DMS79 treated with DMSO at 0.1 percent for 48 hours (cell line): ENCODE measurements at regions not wholly inside any gene's neighbourhood (a gene's known extent, or its start where the extent isn't known, plus 50 kb on each side); places are given as distances from the start of the nearest gene placed in this dataset.
"Not testable (repeated sequence)": the region's sequence is repeated elsewhere in the genome, so short reads cannot be mapped to it uniquely, and the experiment has no call there.

Experiments used
- DNase-seq: peaks from one replicate; lab custom pipeline; 2025; lab: John Stamatoyannopoulos, UW

- no peak for DNase-seq
These were observed 147.8 kb downstream of the SEM1 start for GRCh38 chr7:96561892-96562291.

GRCh38 chr7:96558530-96558929 is 151.1 kb downstream of the SEM1 start:
- DNase-seq = no peak

GRCh38 chr7:96558093-96558492 is 151.6 kb downstream of the SEM1 start:
- DNase-seq = no peak

GRCh38 chr7:96557598-96557997 is 152.0 kb downstream of the SEM1 start:
- DNase-seq = not testable (repeated sequence)

- DNase-seq = peak; percentile 90
These were observed 161.0 kb downstream of the SEM1 start for GRCh38 chr7:96548664-96549063.

GRCh38 chr7:96547371-96547811 is 162.3 kb downstream of the SEM1 start:
- peak; percentile 79 for DNase-seq

GRCh38 chr7:96546426-96546825 is 163.2 kb downstream of the SEM1 start:
- DNase-seq = no peak

GRCh38 chr7:96539471-96539870 is 170.2 kb downstream of the SEM1 start:
- DNase-seq = no peak

- DNase-seq = no peak
These were observed 171.0 kb downstream of the SEM1 start for GRCh38 chr7:96538632-96539031.

- no peak for DNase-seq
These were observed 175.4 kb downstream of the SEM1 start for GRCh38 chr7:96534221-96534620.

- DNase-seq = peak; percentile 78
These were observed 177.2 kb downstream of the SEM1 start for GRCh38 chr7:96532428-96532935.

- no peak for DNase-seq
These were observed 178.3 kb downstream of the SEM1 start for GRCh38 chr7:96531331-96531730.

- no peak for DNase-seq
These were observed 178.9 kb downstream of the SEM1 start for GRCh38 chr7:96530786-96531185.

- DNase-seq = no peak
These were observed 182.4 kb downstream of the SEM1 start for GRCh38 chr7:96527133-96527827.

- DNase-seq = no peak
These were observed 183.2 kb downstream of the SEM1 start for GRCh38 chr7:96526496-96526895.

GRCh38 chr7:96521068-96521894 is 188.4 kb downstream of the SEM1 start:
- DNase-seq = no peak

- peak; percentile 14 for DNase-seq
These were observed 186.5 kb upstream of the SLC25A13 start for GRCh38 chr7:96508371-96508770.

- no peak for DNase-seq
These were observed 181.7 kb upstream of the SLC25A13 start for GRCh38 chr7:96503597-96503996.

GRCh38 chr7:96501318-96501717 is 179.4 kb upstream of the SLC25A13 start:
- no peak for DNase-seq

- no peak for DNase-seq
These were observed 177.6 kb upstream of the SLC25A13 start for GRCh38 chr7:96499532-96499931.

GRCh38 chr7:96497567-96497966 is 175.7 kb upstream of the SLC25A13 start:
- DNase-seq = no peak

GRCh38 chr7:96495751-96496216 is 173.9 kb upstream of the SLC25A13 start:
- peak; percentile 16 for DNase-seq

- no peak for DNase-seq
These were observed 164.8 kb upstream of the SLC25A13 start for GRCh38 chr7:96486681-96487080.
